ENCODE measurements at regions not wholly inside any gene's neighbourhood (a gene's known extent, or its start where the extent isn't known, plus 50 kb on each side); places are given as distances from the start of the nearest gene placed in this dataset.
A peak's percentile ranks its signal among the peaks of the same experiment; 100 is the strongest.

GRCh38 chr10:78893217-78893616 is 175.5 kb upstream of the ZMIZ1 start:
- intact Hi-C loops (cut with micrococcal nuclease): no loop called here
- Histone ChIP-seq H3K9me3 (ENCODE audit: low read length) (no peaks in the 10 kb centered on the region), H3K27ac (ENCODE audit: low read length) (no peak overlapping the region), H3K9me2 (replicated peaks; ENCODE audit: low read length) (peaks cover 6% of the 10 kb centered on the region; the same call in 1 of the 2 replicates), H3K36me3 (ENCODE audit: low read depth, low read length) (no peaks in the 10 kb centered on the region), H3F3A (ENCODE audit: low read length, unreplicated experiment) (no peaks in the 10 kb centered on the region), H3K9ac (ENCODE audit: low read length) (no peak overlapping the region), H3K4me3 (ENCODE audit: low read length) (no peak overlapping the region), H3K79me2 (ENCODE audit: low read length) (no peaks in the 10 kb centered on the region), H3K4me1 (ENCODE audit: insufficient read depth, low read length) (no peaks in the 10 kb centered on the region), H3K27me3 (ENCODE audit: low read length) (peaks cover 45% of the 10 kb centered on the region), H2AFZ (ENCODE audit: low read length) (no peak overlapping the region), H4K20me1 (ENCODE audit: low read length) (no peaks in the 10 kb centered on the region), H3K4me2 (ENCODE audit: low read length) (no peak overlapping the region)
- TF ChIP-seq EZH2phosphoT487 (IDR thresholded peaks at IDR 0.05; ENCODE audit: borderline replicate concordance, low read length) (no peak), CTCF (conservative IDR thresholded peaks at IDR 0.05; ENCODE audit: low read depth, low read length) (no peak), EZH2 (IDR thresholded peaks at IDR 0.05; ENCODE audit: low read length, unreplicated experiment) (no peak)
- POLR2A ChIA-PET (ENCODE audit: unreplicated experiment): interaction anchor here (0.6 kb wide), 1 partner anchor 16 kb away, joined by 7 read pairs; no protein-coding TSS in a partner anchor
- CTCF ChIA-PET: no interaction called here
- DNase-seq (no peak), ATAC-seq (no peak)
- BruUV-seq (replicated peaks): no TSS peak

DNA sequence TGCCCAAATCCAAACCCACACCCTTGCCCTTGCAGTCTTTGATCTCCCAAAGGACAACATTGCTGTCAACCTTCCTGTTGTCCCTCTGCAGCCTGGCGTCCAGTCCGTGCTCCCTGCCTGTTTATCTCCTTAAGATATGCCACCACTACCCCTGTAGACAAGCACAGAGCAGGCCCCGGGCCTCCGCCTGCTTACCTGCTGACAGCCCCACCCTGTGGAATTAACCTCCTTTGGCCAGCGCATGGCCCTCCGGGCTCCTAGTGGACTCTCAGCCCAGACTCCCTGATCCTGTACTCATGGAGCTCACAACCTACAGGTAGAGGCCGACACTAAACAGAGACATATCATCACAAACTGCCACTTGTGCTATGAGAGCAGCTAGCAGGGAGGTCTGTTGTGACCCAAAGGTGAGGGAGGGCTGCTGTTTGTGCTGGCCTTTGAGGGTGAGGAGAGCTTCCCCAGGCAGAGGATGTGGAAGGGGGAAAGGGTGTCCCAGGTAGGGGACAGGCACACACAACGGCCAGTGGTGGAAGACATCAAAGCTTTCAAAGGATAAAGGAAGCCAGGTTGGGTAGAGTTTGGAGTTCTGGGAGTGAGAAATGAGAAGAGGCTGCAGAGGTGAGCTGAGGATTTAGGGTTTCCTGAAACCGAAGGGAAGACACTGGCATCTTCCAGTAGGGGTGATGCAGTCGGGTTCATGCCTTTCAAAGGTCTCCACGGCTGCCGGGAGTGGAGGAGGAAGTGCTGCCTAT is 174.5 kb upstream of the ZMIZ1 start:
- CTCF ChIA-PET: no interaction called here
- intact Hi-C loops (cut with micrococcal nuclease): no loop called here

More for the DNA sequence above, 174.5 kb upstream of the ZMIZ1 start:
- no TSS peak for BruUV-seq (replicated peaks)
- H3F3A ChIP-seq (ENCODE audit: low read length, unreplicated experiment): no peaks in the 10 kb centered on the region
- POLR2A ChIA-PET (ENCODE audit: unreplicated experiment): interaction anchor here (0.6 kb wide), 1 partner anchor 15 kb away, joined by 7 read pairs; no protein-coding TSS in a partner anchor
- peaks cover 39% of the 10 kb centered on the region for H3K27me3 ChIP-seq (ENCODE audit: low read length)
- H3K79me2 ChIP-seq (ENCODE audit: low read length): no peaks in the 10 kb centered on the region
- no peak overlapping the region for H2AFZ ChIP-seq (ENCODE audit: low read length)
- H4K20me1 ChIP-seq (ENCODE audit: low read length): no peaks in the 10 kb centered on the region
- no peak overlapping the region for H3K4me3 ChIP-seq (ENCODE audit: low read length)
- ATAC-seq: 0 out of 2 replicates have a peak, but pooled peaks have one; percentile 4
- H3K9ac ChIP-seq (ENCODE audit: low read length): no peak overlapping the region
- H3K9me3 ChIP-seq (ENCODE audit: low read length): no peaks in the 10 kb centered on the region
- no peaks in the 10 kb centered on the region for H3K36me3 ChIP-seq (ENCODE audit: low read depth, low read length)
- no peak for DNase-seq
- H3K27ac ChIP-seq (ENCODE audit: low read length): no peak overlapping the region
- H3K4me1 ChIP-seq (ENCODE audit: insufficient read depth, low read length): no peaks in the 10 kb centered on the region
- TF ChIP-seq EZH2phosphoT487 (IDR thresholded peaks at IDR 0.05; ENCODE audit: borderline replicate concordance, low read length): no peak
- TF ChIP-seq EZH2 (IDR thresholded peaks at IDR 0.05; ENCODE audit: low read length, unreplicated experiment): no peak
- no peak for TF ChIP-seq CTCF (conservative IDR thresholded peaks at IDR 0.05; ENCODE audit: low read depth, low read length)
- peaks cover 6% of the 10 kb centered on the region; the same call in 1 of the 2 replicates for H3K9me2 ChIP-seq (replicated peaks; ENCODE audit: low read length)
- no peak overlapping the region for H3K4me2 ChIP-seq (ENCODE audit: low read length)

Measured in PC-3 (cell line).